GM18858 (cell line): ENCODE measurements at regions not wholly inside any gene's neighbourhood (a gene's known extent, or its start where the extent isn't known, plus 50 kb on each side); places are given as distances from the start of the nearest gene placed in this dataset.

ENCODE experiments used
- ATAC-seq: cut with Tn5 transposase; IDR thresholded peaks from one replicate; pipeline ENCODE4 v1.9.1; 2021; ENCODE audit not compliant: unreplicated experiment

GRCh38 chr11:91773090-91773489 lies 451.5 kb upstream of the FAT3 start:
- ATAC-seq, result no peak

- ATAC-seq, result no peak
Measured at GRCh38 chr11:91771961-91772360, 452.7 kb upstream of the FAT3 start.

- ATAC-seq, result no peak
Measured at GRCh38 chr11:91768783-91769182, 455.8 kb upstream of the FAT3 start.

- ATAC-seq, result no peak
Measured at GRCh38 chr11:91763331-91763730, 461.3 kb upstream of the FAT3 start.

GRCh38 chr11:91761406-91762025 lies 463.1 kb upstream of the FAT3 start:
- ATAC-seq, result no peak

- ATAC-seq, result no peak
Measured at GRCh38 chr11:91756829-91757480, 467.7 kb upstream of the FAT3 start.

GRCh38 chr11:91755951-91756707 lies 468.5 kb upstream of the FAT3 start:
- no peak for ATAC-seq

GRCh38 chr11:91755526-91755925 lies 469.1 kb upstream of the FAT3 start:
- no peak for ATAC-seq

- ATAC-seq, result no peak
Measured at GRCh38 chr11:91749251-91749650, 475.4 kb upstream of the FAT3 start.

- no peak for ATAC-seq
Measured at GRCh38 chr11:91742155-91742554, 482.5 kb upstream of the FAT3 start.

- ATAC-seq, result no peak
Measured at GRCh38 chr11:91731051-91731450, 493.6 kb upstream of the FAT3 start.

GRCh38 chr11:91730620-91731019 lies 494.0 kb upstream of the FAT3 start:
- no peak for ATAC-seq

- ATAC-seq, result no peak
Measured at GRCh38 chr11:91730057-91730456, 494.6 kb upstream of the FAT3 start.

GRCh38 chr11:91717169-91717568 lies 507.4 kb upstream of the FAT3 start:
- no peak for ATAC-seq

GRCh38 chr11:91707652-91708482 lies 516.8 kb upstream of the FAT3 start:
- no peak for ATAC-seq

GRCh38 chr11:91703042-91703441 lies 521.6 kb upstream of the FAT3 start:
- ATAC-seq, result no peak

GRCh38 chr11:91700854-91701253 lies 523.8 kb upstream of the FAT3 start:
- ATAC-seq, result no peak

- ATAC-seq, result no peak
Measured at GRCh38 chr11:91698845-91699244, 525.8 kb upstream of the FAT3 start.

- ATAC-seq, result no peak
Measured at GRCh38 chr11:91694331-91694730, 530.3 kb upstream of the FAT3 start.

- ATAC-seq, result no peak
Measured at GRCh38 chr11:91691872-91692271, 532.7 kb upstream of the FAT3 start.

- ATAC-seq, result no peak
Measured at GRCh38 chr11:91688672-91689071, 535.9 kb upstream of the FAT3 start.
